Kidney (tissue), 10 donors: ENCODE measurements at regions not wholly inside any gene's neighbourhood (a gene's known extent, or its start where the extent isn't known, plus 50 kb on each side); places are given as distances from the start of the nearest gene placed in this dataset.
"Not testable (repeated sequence)": the region's sequence is repeated elsewhere in the genome, so short reads cannot be mapped to it uniquely, and the experiment has no call there.

Experiments used
- DNase-seq, 5 donors: peaks; one replicate each; pipeline ENCODE4 v3.0.0-alpha.2; 2013 to 2020
- FAIRE-seq: peaks from 2 replicates; lab custom pipeline; 2012; peaks lifted over from hg19 to GRCh38; lab: Jason Lieb, UNC
- H3K27ac ChIP-seq, 2 donors: one replicate each; pipeline ENCODE4 v1.7.0; 2013; ENCODE audit warnings: low read depth in 2 of 2, low read length in 2 of 2, inconsistent platforms in 1 of 2
- H3K27me3 ChIP-seq: one replicate; pipeline ENCODE4 v1.7.1; 2013; ENCODE audit warnings: low read length, inconsistent platforms; ENCODE audit not compliant: control insufficient read depth, insufficient read depth
- H3K36me3 ChIP-seq, 3 donors: one replicate each; pipeline versions ENCODE4 v1.7.0 to v1.7.1; 2013; ENCODE audit warnings: low read length in 3 of 3, control low read depth in 1 of 3, inconsistent platforms in 1 of 3; ENCODE audit not compliant: insufficient read depth in 3 of 3, control insufficient read depth in 2 of 3
- H3K4me1 ChIP-seq, 3 donors: one replicate each; pipeline versions ENCODE4 v1.7.0 to v1.7.1; 2013; ENCODE audit warnings: low read length in 3 of 3, inconsistent platforms in 1 of 3, low read depth in 1 of 3; ENCODE audit not compliant: control insufficient read depth in 2 of 3, insufficient read depth in 2 of 3
- H3K4me3 ChIP-seq, 3 donors: one replicate each; pipeline versions ENCODE4 v1.7.0 to v1.8.1; 2013; ENCODE audit warnings: low read length in 3 of 3, control low read depth in 1 of 3, inconsistent platforms in 1 of 3
- H3K9ac ChIP-seq, 3 donors: one replicate each; pipeline versions ENCODE4 v1.7.0 to v1.7.1; 2013; ENCODE audit warnings: low read length in 3 of 3, control low read depth in 1 of 3, inconsistent platforms in 1 of 3
- H3K9me3 ChIP-seq, 3 donors: one replicate each; pipeline versions ENCODE4 v1.7.0 to v1.7.1; 2013; ENCODE audit warnings: low read length in 3 of 3, control low read depth in 1 of 3, inconsistent platforms in 1 of 3; ENCODE audit not compliant: control insufficient read depth in 2 of 3, insufficient read depth in 1 of 3
- intact Hi-C: fragments of 100-400 bp; cut with DNase I; formaldehyde crosslinking; loops from one replicate; pipeline ENCODE4 v1.11.1; 2022
- donor health status: control.
- donor health status: control.
- donor health status: DM: yes; HTN: yes; CAD: no.
- donor health status: Normal renal cell carcinoma (clear cell type).

DNA sequence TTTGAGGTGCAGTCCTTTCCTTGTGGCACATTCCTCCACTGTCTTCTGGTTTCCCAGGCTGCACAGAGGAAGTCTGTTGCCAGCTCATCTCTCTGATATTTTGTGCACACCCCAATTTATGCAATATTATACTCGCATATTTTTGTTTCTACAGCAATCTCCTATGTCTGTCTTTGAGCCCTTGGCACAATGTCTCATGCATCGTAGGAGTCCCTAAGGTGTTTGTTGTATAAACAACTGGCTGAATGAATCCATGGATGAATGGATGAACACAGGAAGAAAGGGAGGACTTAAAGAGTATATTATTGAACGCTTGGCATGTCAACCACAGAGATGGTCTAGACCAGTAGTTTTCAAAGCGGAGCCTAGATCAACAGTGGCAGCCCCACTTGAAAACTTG lies 2907.0 kb downstream of the RPIA start:
- intact Hi-C loops, H3K4me1 ChIP-seq, H3K9ac ChIP-seq, DNase-seq, H3K36me3 ChIP-seq, H3K9me3 ChIP-seq, FAIRE-seq, H3K27me3 ChIP-seq, H3K4me3 ChIP-seq, H3K27ac ChIP-seq: not testable (repeated sequence)

- H3K9ac ChIP-seq, H3K9me3 ChIP-seq, FAIRE-seq, H3K36me3 ChIP-seq, H3K4me1 ChIP-seq, H3K27me3 ChIP-seq, H3K27ac ChIP-seq, H3K4me3 ChIP-seq, intact Hi-C loops: not testable (repeated sequence)
- DNase-seq, result peak in 4 of 5 donors; percentile 15 to 76 (median 59)
Measured at GRCh38 chr2:91599000-91599399, 2907.5 kb downstream of the RPIA start.

- intact Hi-C loops, H3K4me3 ChIP-seq, H3K27me3 ChIP-seq, FAIRE-seq, H3K9me3 ChIP-seq, H3K4me1 ChIP-seq, H3K36me3 ChIP-seq, DNase-seq, H3K9ac ChIP-seq, H3K27ac ChIP-seq: not testable (repeated sequence)
Measured at GRCh38 chr2:91602860-91603259, 2911.4 kb downstream of the RPIA start.

GRCh38 chr2:91603996-91604395 lies 2912.5 kb downstream of the RPIA start:
- H3K9me3 ChIP-seq, H3K4me1 ChIP-seq, H3K9ac ChIP-seq, intact Hi-C loops, H3K4me3 ChIP-seq, H3K36me3 ChIP-seq, FAIRE-seq, H3K27ac ChIP-seq, H3K27me3 ChIP-seq, DNase-seq: not testable (repeated sequence)

DNA sequence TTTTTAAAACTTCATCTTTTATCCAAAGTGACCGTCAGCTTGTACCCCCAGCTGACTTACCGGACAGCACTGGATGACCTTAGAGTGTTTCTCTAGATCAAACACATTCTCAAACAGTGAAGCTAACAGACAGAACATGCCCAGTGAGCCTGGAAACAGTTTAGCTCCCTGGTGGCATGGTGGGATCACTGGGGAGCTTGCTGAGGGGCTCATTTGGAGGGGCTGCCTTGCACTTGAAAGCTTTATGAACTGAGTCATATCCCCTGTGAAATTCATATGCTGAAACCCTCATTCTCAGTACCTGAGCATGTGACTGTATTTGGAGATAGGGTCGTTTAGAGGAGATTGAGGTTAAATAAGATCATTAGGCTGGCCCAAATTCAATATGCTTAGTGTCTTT lies 2913.2 kb downstream of the RPIA start:
- not testable (repeated sequence) for FAIRE-seq

GRCh38 chr2:91623739-91624138 lies 2932.3 kb downstream of the RPIA start:
- FAIRE-seq, H3K4me1 ChIP-seq, H3K4me3 ChIP-seq, H3K27ac ChIP-seq, H3K9ac ChIP-seq, H3K9me3 ChIP-seq, H3K36me3 ChIP-seq, H3K27me3 ChIP-seq, intact Hi-C loops: not testable (repeated sequence)
- peak in 1 of 5 donors; percentile 2 for DNase-seq

More for the DNA sequence above, 2913.2 kb downstream of the RPIA start:
- intact Hi-C loops, H3K4me3 ChIP-seq, H3K27me3 ChIP-seq, H3K9ac ChIP-seq, H3K9me3 ChIP-seq, H3K36me3 ChIP-seq, H3K27ac ChIP-seq, H3K4me1 ChIP-seq: not testable (repeated sequence)
- DNase-seq, result peak in 1 of 5 donors; percentile 45

- FAIRE-seq, H3K4me3 ChIP-seq: not testable (repeated sequence)
Measured at GRCh38 chr2:91628471-91628870, 2937.0 kb downstream of the RPIA start.

DNA sequence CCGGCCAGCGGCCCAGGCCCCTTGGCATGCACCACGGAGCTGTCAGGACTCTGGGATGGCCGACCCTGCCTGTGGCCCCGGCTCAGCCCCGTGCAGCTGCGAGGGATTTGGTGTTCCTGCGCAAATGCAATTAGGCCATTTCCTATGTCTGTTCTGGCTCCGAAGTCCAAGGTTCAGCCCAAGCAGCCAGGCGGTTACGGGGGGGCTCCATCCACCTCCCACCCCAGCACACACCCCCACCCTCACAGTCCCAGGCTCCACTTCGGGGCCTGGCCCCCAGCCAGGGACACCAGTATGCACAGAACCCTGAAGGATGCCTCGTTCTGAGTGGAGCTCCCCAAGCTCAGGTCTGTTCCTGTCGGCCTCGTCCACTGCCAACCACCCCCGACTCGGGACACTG lies 2965.7 kb downstream of the RPIA start:
- FAIRE-seq, H3K4me3 ChIP-seq, intact Hi-C loops, H3K27me3 ChIP-seq, H3K9ac ChIP-seq, H3K4me1 ChIP-seq, H3K27ac ChIP-seq, H3K36me3 ChIP-seq, H3K9me3 ChIP-seq: not testable (repeated sequence)
- DNase-seq, result peak in 4 of 5 donors; percentile 0 to 35 (median 19)

More at GRCh38 chr2:91628471-91628870, 2937.0 kb downstream of the RPIA start:
- intact Hi-C loops, H3K27ac ChIP-seq, H3K9me3 ChIP-seq, H3K36me3 ChIP-seq, H3K9ac ChIP-seq, H3K27me3 ChIP-seq, H3K4me1 ChIP-seq: not testable (repeated sequence)
- peak in 1 of 5 donors; percentile 25 for DNase-seq

DNA sequence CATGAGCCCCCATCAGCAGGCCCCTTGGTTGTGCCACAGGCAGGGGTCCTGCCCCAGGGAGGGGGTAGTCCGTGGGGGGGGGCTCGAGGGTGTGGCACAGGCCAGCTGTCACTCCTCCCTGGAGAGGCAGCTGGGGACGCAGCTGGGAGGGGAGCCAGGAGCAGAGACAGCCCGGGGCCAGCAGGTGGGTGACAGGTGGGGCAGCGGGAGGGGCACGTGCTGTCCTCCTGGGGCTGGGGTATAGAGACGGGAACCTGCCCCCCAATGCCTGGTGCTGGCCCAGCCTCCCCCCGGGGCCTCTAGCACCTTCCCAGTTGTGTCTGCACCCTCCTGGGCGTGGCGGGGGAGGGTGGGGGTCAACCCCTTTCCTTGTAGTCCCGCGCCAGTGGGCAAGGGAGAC lies 2966.9 kb downstream of the RPIA start:
- H3K9ac ChIP-seq, H3K4me3 ChIP-seq, H3K9me3 ChIP-seq, H3K36me3 ChIP-seq, H3K27ac ChIP-seq, H3K27me3 ChIP-seq, H3K4me1 ChIP-seq, intact Hi-C loops, FAIRE-seq: not testable (repeated sequence)
- peak in 2 of 5 donors; percentile 15 to 32 for DNase-seq
